HepG2 (cell line): ENCODE measurements at regions not wholly inside any gene's neighbourhood (a gene's known extent, or its start where the extent isn't known, plus 50 kb on each side); places are given as distances from the start of the nearest gene placed in this dataset.

Experiments
- ATAC-seq: fragments of 200-7000 bp; cut with Tn5 transposase; 3 replicates; pipeline ENCODE4 v1.9.1; 2020; ENCODE audit warnings: mild to moderate bottlenecking, moderate library complexity
- BruUV-seq: library from RNA; stranded (reverse); fragments of 400-500 nt; replicated peaks from 2 replicates; lab custom pipeline; 2021; lab: Mats Ljungman, UMichigan
- CTCF ChIA-PET: fragments of 300-600 bp; formaldehyde crosslinking; extraction: SDS; loops from one replicate; lab custom pipeline; 2021; ENCODE audit warnings: low total read pairs, inconsistent platforms, low intra/inter-chr PET ratio; lab: Yijun Ruan, JAX
- POLR2A ChIA-PET: fragments of 350-600 bp; sonication (Branson Sonifier 250); formaldehyde crosslinking; loops from one replicate; lab custom pipeline; 2020; ENCODE audit warnings: antibody characterized with exemption, inconsistent platforms; lab: Yijun Ruan, JAX
- DNase-seq: peaks from one replicate; pipeline ENCODE4 v3.0.0-alpha.2; 2015; ENCODE audit warnings: low spot score
- FAIRE-seq: peaks from 3 replicates; lab custom pipeline; 2011; peaks lifted over from hg19 to GRCh38; lab: Jason Lieb, UNC
- H2AFZ ChIP-seq: one replicate; pipeline ENCODE4 v1.6.1; 2011; ENCODE audit warnings: low read length, inconsistent platforms
- H3K27ac ChIP-seq: fragments of 300-600 bp; 3 replicates; pipeline ENCODE4 v1.8.0; 2011; ENCODE audit warnings: mixed run types, mild to moderate bottlenecking, mixed read lengths, low read length, inconsistent platforms; ENCODE audit not compliant: insufficient read depth; ENCODE audit errors: extremely low read length
- H3K27me3 ChIP-seq, 2 experiments: fragments of 200-600 bp in 1 of 2; 2 replicates in 1 of 2; 3 replicates in 1 of 2; pipeline versions ENCODE4 v1.6.0 to v1.8.0; 2011; ENCODE audit warnings: low read length in 2 of 2, mild to moderate bottlenecking in 2 of 2, moderate library complexity in 2 of 2, inconsistent platforms in 1 of 2; ENCODE audit not compliant: insufficient read depth in 2 of 2, control insufficient read depth in 1 of 2
- H3K36me3 ChIP-seq, 2 experiments: fragments of 200-600 bp in 1 of 2; replicated peaks in 1 of 2; 2 replicates in 1 of 2; 3 replicates in 1 of 2; pipeline versions ENCODE4 v1.5.1 to v1.8.0; 2011; ENCODE audit warnings: low read length in 2 of 2, inconsistent platforms in 1 of 2; ENCODE audit not compliant: insufficient read depth in 2 of 2, control insufficient read depth in 1 of 2
- H3K4me1 ChIP-seq: 2 replicates; pipeline ENCODE4 v1.5.1; 2012; ENCODE audit warnings: low read length, inconsistent platforms; ENCODE audit not compliant: insufficient read depth
- H3K4me2 ChIP-seq: 2 replicates; pipeline ENCODE4 v1.6.0; 2011; ENCODE audit warnings: low read depth, low read length, inconsistent platforms
- H3K4me3 ChIP-seq, 3 experiments: fragments of 200-600 bp in 1 of 3; sonication (generic), shearing (Covaris generic) in 1 of 3; replicated peaks in 1 of 3; 2 replicates each; pipeline ENCODE4 v1.5.1; 2011 to 2016; ENCODE audit warnings: low read length in 3 of 3, inconsistent platforms in 2 of 3, low read depth in 2 of 3, mild to moderate bottlenecking in 2 of 3, control low read depth in 1 of 3, mixed read lengths in 1 of 3; ENCODE audit not compliant: insufficient read depth in 1 of 3
- H3K79me2 ChIP-seq: one replicate; pipeline ENCODE4 v1.6.1; 2011; ENCODE audit warnings: low read length, inconsistent platforms; ENCODE audit not compliant: insufficient read depth
- H3K9ac ChIP-seq: 2 replicates; pipeline ENCODE4 v1.6.0; 2011; ENCODE audit warnings: mild to moderate bottlenecking, low read depth, low read length, inconsistent platforms; ENCODE audit not compliant: insufficient read depth
- H3K9me3 ChIP-seq: 2 replicates; pipeline ENCODE4 v1.5.1; 2012; ENCODE audit warnings: mild to moderate bottlenecking, low read length
- H4K20me1 ChIP-seq: 2 replicates; pipeline ENCODE4 v1.6.0; 2011; ENCODE audit warnings: inconsistent platforms, mild to moderate bottlenecking, low read length, moderate library complexity; ENCODE audit not compliant: insufficient read depth
- FOXA1 ChIP-seq, 2 experiments: fragments of 450-650 bp in 1 of 2; sonication (generic) in 1 of 2; formaldehyde crosslinking in 1 of 2; IDR thresholded peaks; 2 replicates each; pipeline versions ENCODE4 v1.4.0 to v1.6.1; 2016 to 2020; ENCODE audit warnings: missing genetic modification reagents in 1 of 2
- KDM2A ChIP-seq: sonication (generic); formaldehyde crosslinking; IDR thresholded peaks from 2 replicates; pipeline ENCODE4 v1.4.0; 2020; ENCODE audit warnings: low read depth, missing genetic modification reagents, borderline replicate concordance
- RXRA ChIP-seq: sonication (generic); formaldehyde crosslinking; IDR thresholded peaks from 2 replicates; pipeline ENCODE4 v1.5.1; 2020; ENCODE audit warnings: missing genetic modification reagents
- ZMYM3 ChIP-seq: sonication (generic); formaldehyde crosslinking; IDR thresholded peaks from 2 replicates; pipeline ENCODE4 v1.5.1; 2020; ENCODE audit warnings: mild to moderate bottlenecking, missing genetic modification reagents
- ZNF180 ChIP-seq: sonication (generic); formaldehyde crosslinking; IDR thresholded peaks from 2 replicates; pipeline ENCODE4 v1.4.0; 2020; ENCODE audit warnings: low read depth, missing genetic modification reagents, borderline replicate concordance
- ZNF747 ChIP-seq: sonication (generic); formaldehyde crosslinking; IDR thresholded peaks from 2 replicates; pipeline ENCODE4 v1.8.1; 2023; ENCODE audit warnings: missing genetic modification reagents, mild to moderate bottlenecking, borderline replicate concordance
- ZSCAN21 ChIP-seq: sonication (generic); formaldehyde crosslinking; IDR thresholded peaks from 2 replicates; pipeline ENCODE4 v1.8.0; 2022; ENCODE audit warnings: mild to moderate bottlenecking, missing genetic modification reagents, moderate library complexity, borderline replicate concordance
- in situ Hi-C: cut with HindIII; loops from 2 replicates; pipeline ENCODE4 v1.10.0; 2017; ENCODE audit warnings: low pct_unique_long_range_greater_than_20kb; ENCODE audit not compliant: extremely low pct_ligation_motif_present
- intact Hi-C: fragments of 100-400 bp; cut with micrococcal nuclease; formaldehyde crosslinking; loops from one replicate; pipeline ENCODE4 v1.10.0; 2022; ENCODE audit not compliant: unreplicated experiment
- TF ChIP-seq, protein P1 (sequence below): sonication (generic); formaldehyde crosslinking; IDR thresholded peaks from 2 replicates; pipeline ENCODE4 v1.4.0; 2020; ENCODE audit warnings: mild to moderate bottlenecking, missing genetic modification reagents, borderline replicate concordance
- TF ChIP-seq, protein P2 (sequence below): sonication (generic); formaldehyde crosslinking; IDR thresholded peaks from 2 replicates; pipeline ENCODE4 v1.5.1; 2020; ENCODE audit warnings: missing genetic modification reagents, mild to moderate bottlenecking, borderline replicate concordance
- TF ChIP-seq, protein P3 (sequence below): IDR thresholded peaks from 2 replicates; pipeline ENCODE4 v1.6.1; 2016; ENCODE audit warnings: low read depth, control low read depth
- TF ChIP-seq, protein P4 (sequence below): sonication (generic); formaldehyde crosslinking; IDR thresholded peaks from 2 replicates; pipeline ENCODE4 v1.5.0; 2020; ENCODE audit warnings: mild to moderate bottlenecking, missing genetic modification reagents
- TF ChIP-seq, protein P5 (sequence below): sonication (generic); formaldehyde crosslinking; conservative IDR thresholded peaks from 2 replicates; pipeline ENCODE4 v1.8.0; 2022; ENCODE audit warnings: missing genetic modification reagents

DNA sequence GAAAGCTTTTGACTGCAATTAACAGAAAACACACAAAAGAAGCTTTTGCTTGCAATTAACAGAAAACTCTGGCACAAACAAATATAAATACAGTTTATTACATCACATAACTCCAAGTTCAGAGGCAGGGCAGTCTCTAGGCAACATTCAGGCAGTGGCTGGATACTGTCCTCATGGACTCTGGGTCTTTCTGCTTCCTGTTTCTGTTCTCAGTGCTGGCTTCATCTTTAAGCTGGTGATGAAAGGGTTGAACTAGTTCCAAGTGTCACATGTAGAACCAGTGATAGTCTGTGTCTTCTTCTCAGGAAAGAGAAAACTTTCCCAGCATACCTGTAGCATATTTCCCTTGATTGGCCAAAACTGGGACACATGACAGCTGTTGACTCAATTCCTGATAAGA lies 222.6 kb upstream of the GLRA1 start:
- FAIRE-seq (no peak), ATAC-seq (no peak), DNase-seq (no peak)
- Histone ChIP-seq H3K79me2 (no peaks in the 10 kb centered on the region), H2AFZ (no peak overlapping the region), H3K27me3 (peaks cover 0 to 10% of the 10 kb centered on the region in 2 experiments; a peak in 1 of 5 replicates), H4K20me1 (no peaks in the 10 kb centered on the region), H3K4me2 (no peak overlapping the region), H3K4me1 (no peaks in the 10 kb centered on the region), H3K9me3 (no peaks in the 10 kb centered on the region), H3K9ac (no peak overlapping the region), H3K27ac (no peak overlapping the region), H3K36me3 (no peaks in the 10 kb centered on the region), H3K4me3 (no peak overlapping the region)
- POLR2A ChIA-PET: no interaction called here
- intact Hi-C loops (no loop called here), in situ Hi-C loops (no loop called here)
- BruUV-seq: no TSS peak
- CTCF ChIA-PET: no interaction called here
- TF ChIP-seq, protein P1, sequence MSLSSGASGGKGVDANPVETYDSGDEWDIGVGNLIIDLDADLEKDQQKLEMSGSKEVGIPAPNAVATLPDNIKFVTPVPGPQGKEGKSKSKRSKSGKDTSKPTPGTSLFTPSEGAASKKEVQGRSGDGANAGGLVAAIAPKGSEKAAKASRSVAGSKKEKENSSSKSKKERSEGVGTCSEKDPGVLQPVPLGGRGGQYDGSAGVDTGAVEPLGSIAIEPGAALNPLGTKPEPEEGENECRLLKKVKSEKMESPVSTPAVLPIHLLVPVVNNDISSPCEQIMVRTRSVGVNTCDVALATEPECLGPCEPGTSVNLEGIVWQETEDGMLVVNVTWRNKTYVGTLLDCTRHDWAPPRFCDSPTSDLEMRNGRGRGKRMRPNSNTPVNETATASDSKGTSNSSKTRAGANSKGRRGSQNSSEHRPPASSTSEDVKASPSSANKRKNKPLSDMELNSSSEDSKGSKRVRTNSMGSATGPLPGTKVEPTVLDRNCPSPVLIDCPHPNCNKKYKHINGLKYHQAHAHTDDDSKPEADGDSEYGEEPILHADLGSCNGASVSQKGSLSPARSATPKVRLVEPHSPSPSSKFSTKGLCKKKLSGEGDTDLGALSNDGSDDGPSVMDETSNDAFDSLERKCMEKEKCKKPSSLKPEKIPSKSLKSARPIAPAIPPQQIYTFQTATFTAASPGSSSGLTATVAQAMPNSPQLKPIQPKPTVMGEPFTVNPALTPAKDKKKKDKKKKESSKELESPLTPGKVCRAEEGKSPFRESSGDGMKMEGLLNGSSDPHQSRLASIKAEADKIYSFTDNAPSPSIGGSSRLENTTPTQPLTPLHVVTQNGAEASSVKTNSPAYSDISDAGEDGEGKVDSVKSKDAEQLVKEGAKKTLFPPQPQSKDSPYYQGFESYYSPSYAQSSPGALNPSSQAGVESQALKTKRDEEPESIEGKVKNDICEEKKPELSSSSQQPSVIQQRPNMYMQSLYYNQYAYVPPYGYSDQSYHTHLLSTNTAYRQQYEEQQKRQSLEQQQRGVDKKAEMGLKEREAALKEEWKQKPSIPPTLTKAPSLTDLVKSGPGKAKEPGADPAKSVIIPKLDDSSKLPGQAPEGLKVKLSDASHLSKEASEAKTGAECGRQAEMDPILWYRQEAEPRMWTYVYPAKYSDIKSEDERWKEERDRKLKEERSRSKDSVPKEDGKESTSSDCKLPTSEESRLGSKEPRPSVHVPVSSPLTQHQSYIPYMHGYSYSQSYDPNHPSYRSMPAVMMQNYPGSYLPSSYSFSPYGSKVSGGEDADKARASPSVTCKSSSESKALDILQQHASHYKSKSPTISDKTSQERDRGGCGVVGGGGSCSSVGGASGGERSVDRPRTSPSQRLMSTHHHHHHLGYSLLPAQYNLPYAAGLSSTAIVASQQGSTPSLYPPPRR (CRISPR knock-in tag): no peak
- TF ChIP-seq, protein P2, sequence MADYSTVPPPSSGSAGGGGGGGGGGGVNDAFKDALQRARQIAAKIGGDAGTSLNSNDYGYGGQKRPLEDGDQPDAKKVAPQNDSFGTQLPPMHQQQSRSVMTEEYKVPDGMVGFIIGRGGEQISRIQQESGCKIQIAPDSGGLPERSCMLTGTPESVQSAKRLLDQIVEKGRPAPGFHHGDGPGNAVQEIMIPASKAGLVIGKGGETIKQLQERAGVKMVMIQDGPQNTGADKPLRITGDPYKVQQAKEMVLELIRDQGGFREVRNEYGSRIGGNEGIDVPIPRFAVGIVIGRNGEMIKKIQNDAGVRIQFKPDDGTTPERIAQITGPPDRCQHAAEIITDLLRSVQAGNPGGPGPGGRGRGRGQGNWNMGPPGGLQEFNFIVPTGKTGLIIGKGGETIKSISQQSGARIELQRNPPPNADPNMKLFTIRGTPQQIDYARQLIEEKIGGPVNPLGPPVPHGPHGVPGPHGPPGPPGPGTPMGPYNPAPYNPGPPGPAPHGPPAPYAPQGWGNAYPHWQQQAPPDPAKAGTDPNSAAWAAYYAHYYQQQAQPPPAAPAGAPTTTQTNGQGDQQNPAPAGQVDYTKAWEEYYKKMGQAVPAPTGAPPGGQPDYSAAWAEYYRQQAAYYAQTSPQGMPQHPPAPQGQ (CRISPR knock-in tag): no peak
- no peak for TF ChIP-seq ZMYM3 (CRISPR knock-in tag)
- no peak for TF ChIP-seq KDM2A
- TF ChIP-seq ZSCAN21 (CRISPR knock-in tag): no peak
- TF ChIP-seq, protein P3, sequence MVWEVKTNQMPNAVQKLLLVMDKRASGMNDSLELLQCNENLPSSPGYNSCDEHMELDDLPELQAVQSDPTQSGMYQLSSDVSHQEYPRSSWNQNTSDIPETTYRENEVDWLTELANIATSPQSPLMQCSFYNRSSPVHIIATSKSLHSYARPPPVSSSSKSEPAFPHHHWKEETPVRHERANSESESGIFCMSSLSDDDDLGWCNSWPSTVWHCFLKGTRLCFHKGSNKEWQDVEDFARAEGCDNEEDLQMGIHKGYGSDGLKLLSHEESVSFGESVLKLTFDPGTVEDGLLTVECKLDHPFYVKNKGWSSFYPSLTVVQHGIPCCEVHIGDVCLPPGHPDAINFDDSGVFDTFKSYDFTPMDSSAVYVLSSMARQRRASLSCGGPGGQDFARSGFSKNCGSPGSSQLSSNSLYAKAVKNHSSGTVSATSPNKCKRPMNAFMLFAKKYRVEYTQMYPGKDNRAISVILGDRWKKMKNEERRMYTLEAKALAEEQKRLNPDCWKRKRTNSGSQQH (CRISPR knock-in tag): no peak
- TF ChIP-seq, protein P4, sequence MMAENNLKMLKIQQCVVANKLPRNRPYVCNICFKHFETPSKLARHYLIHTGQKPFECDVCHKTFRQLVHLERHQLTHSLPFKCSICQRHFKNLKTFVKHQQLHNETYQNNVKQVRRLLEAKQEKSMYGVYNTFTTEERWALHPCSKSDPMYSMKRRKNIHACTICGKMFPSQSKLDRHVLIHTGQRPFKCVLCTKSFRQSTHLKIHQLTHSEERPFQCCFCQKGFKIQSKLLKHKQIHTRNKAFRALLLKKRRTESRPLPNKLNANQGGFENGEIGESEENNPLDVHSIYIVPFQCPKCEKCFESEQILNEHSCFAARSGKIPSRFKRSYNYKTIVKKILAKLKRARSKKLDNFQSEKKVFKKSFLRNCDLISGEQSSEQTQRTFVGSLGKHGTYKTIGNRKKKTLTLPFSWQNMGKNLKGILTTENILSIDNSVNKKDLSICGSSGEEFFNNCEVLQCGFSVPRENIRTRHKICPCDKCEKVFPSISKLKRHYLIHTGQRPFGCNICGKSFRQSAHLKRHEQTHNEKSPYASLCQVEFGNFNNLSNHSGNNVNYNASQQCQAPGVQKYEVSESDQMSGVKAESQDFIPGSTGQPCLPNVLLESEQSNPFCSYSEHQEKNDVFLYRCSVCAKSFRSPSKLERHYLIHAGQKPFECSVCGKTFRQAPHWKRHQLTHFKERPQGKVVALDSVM (CRISPR knock-in tag): no peak
- TF ChIP-seq FOXA1 (IDR thresholded peaks at IDR 0.05): no peak
- no peak for TF ChIP-seq FOXA1 (CRISPR knock-in tag; IDR thresholded peaks at IDR 0.05)
- no peak for TF ChIP-seq ZNF180
- TF ChIP-seq, protein P5, sequence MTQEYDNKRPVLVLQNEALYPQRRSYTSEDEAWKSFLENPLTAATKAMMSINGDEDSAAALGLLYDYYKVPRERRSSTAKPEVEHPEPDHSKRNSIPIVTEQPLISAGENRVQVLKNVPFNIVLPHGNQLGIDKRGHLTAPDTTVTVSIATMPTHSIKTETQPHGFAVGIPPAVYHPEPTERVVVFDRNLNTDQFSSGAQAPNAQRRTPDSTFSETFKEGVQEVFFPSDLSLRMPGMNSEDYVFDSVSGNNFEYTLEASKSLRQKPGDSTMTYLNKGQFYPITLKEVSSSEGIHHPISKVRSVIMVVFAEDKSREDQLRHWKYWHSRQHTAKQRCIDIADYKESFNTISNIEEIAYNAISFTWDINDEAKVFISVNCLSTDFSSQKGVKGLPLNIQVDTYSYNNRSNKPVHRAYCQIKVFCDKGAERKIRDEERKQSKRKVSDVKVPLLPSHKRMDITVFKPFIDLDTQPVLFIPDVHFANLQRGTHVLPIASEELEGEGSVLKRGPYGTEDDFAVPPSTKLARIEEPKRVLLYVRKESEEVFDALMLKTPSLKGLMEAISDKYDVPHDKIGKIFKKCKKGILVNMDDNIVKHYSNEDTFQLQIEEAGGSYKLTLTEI (CRISPR knock-in tag): no peak
- TF ChIP-seq ZNF747 (CRISPR knock-in tag): no peak
- TF ChIP-seq RXRA (CRISPR knock-in tag): no peak
